HL-60/S4 treated with retinoic acid at 250 ng/mL for 4 days and 3 days (cell line): ENCODE measurements at regions not wholly inside any gene's neighbourhood (a gene's known extent, or its start where the extent isn't known, plus 50 kb on each side); places are given as distances from the start of the nearest gene placed in this dataset.
"Not testable (repeated sequence)": the region's sequence is repeated elsewhere in the genome, so short reads cannot be mapped to it uniquely, and the experiment has no call there.

Source experiments
- in situ Hi-C: fragments of 300-500 bp; cut with MboI; formaldehyde crosslinking; loops from 2 replicates; pipeline ENCODE4 v1.7.0; 2022; ENCODE audit warnings: low sequenced_read_pairs

GRCh38 chr12:107144441-107144840 is 51.1 kb upstream of the CRY1 start:
- in situ Hi-C loops = no loop called here

GRCh38 chr12:107144990-107145389 is 51.6 kb upstream of the CRY1 start:
- in situ Hi-C loops = no loop called here

- in situ Hi-C loops = no loop called here
These were observed 52.0 kb upstream of the CRY1 start for GRCh38 chr12:107145397-107145796.

- in situ Hi-C loops = no loop called here
These were observed 54.8 kb upstream of the CRY1 start for GRCh38 chr12:107148107-107148506.

GRCh38 chr12:107152315-107152714 is 59.0 kb upstream of the CRY1 start:
- in situ Hi-C loops = no loop called here

GRCh38 chr12:107159384-107159900 is 66.1 kb upstream of the CRY1 start:
- in situ Hi-C loops = no loop called here

GRCh38 chr12:107163413-107163812 is 70.1 kb upstream of the CRY1 start:
- in situ Hi-C loops = no loop called here

GRCh38 chr12:107164392-107164791 is 71.0 kb upstream of the CRY1 start:
- in situ Hi-C loops = no loop called here

GRCh38 chr12:107165581-107165980 is 72.2 kb upstream of the CRY1 start:
- in situ Hi-C loops = no loop called here

GRCh38 chr12:107167756-107168155 is 74.4 kb upstream of the CRY1 start:
- in situ Hi-C loops = no loop called here

GRCh38 chr12:107169200-107169599 is 75.9 kb upstream of the CRY1 start:
- in situ Hi-C loops = no loop called here

GRCh38 chr12:107178776-107179175 is 85.4 kb upstream of the CRY1 start:
- in situ Hi-C loops = no loop called here

- in situ Hi-C loops = no loop called here
These were observed 86.5 kb upstream of the CRY1 start for GRCh38 chr12:107179871-107180270.

- in situ Hi-C loops = no loop called here
These were observed 86.9 kb upstream of the CRY1 start for GRCh38 chr12:107180272-107180671.

GRCh38 chr12:107184359-107184930 is 91.1 kb upstream of the CRY1 start:
- in situ Hi-C loops = no loop called here

GRCh38 chr12:107196681-107197080 is 103.3 kb upstream of the CRY1 start:
- in situ Hi-C loops = no loop called here

- in situ Hi-C loops = no loop called here
These were observed 107.0 kb upstream of the CRY1 start for GRCh38 chr12:107200394-107200793.

GRCh38 chr12:107207931-107208525 is 114.7 kb upstream of the CRY1 start:
- in situ Hi-C loops = no loop called here

GRCh38 chr12:107209700-107210099 is 116.4 kb upstream of the CRY1 start:
- in situ Hi-C loops = not testable (repeated sequence)

- in situ Hi-C loops = not testable (repeated sequence)
These were observed 121.0 kb upstream of the CRY1 start for GRCh38 chr12:107214373-107214773.

- in situ Hi-C loops = not testable (repeated sequence)
These were observed 123.1 kb upstream of the CRY1 start for GRCh38 chr12:107216411-107216810.

- in situ Hi-C loops = no loop called here
These were observed 126.0 kb upstream of the CRY1 start for GRCh38 chr12:107219301-107219700.

GRCh38 chr12:107221913-107222312 is 128.6 kb upstream of the CRY1 start:
- in situ Hi-C loops = no loop called here
